Peyer's patch (tissue), 4 donors: ENCODE measurements at regions not wholly inside any gene's neighbourhood (a gene's known extent, or its start where the extent isn't known, plus 50 kb on each side); places are given as distances from the start of the nearest gene placed in this dataset.

Experiments
- DNase-seq, 3 donors: peaks; one replicate each; pipeline ENCODE4 v3.0.0-alpha.2; 2017 to 2019
- H3K27ac ChIP-seq, 4 donors: fragments of 200-600 bp; sonication (generic); one replicate each; pipeline ENCODE4 v1.5.1; 2016 to 2019
- H3K27me3 ChIP-seq, 2 donors: fragments of 200-600 bp; sonication (generic); one replicate each; pipeline ENCODE4 v1.5.1; 2019
- H3K36me3 ChIP-seq, 3 donors: fragments of 200-600 bp; sonication (generic); one replicate each; pipeline ENCODE4 v1.5.1; 2016 to 2019
- H3K4me1 ChIP-seq, 4 donors: fragments of 200-600 bp; sonication (generic); one replicate each; pipeline ENCODE4 v1.5.1; 2016 to 2019
- H3K4me3 ChIP-seq, 4 donors: fragments of 200-600 bp; sonication (generic); 1 replicate in 3 of 4; 2 replicates in 1 of 4; pipeline ENCODE4 v1.5.1; 2016 to 2019; ENCODE audit warnings: mild to moderate bottlenecking in 1 of 4
- H3K9me3 ChIP-seq, 4 donors: fragments of 200-600 bp; sonication (generic); one replicate each; pipeline ENCODE4 v1.5.1; 2016 to 2019; ENCODE audit warnings: mild to moderate bottlenecking in 1 of 4
- CTCF ChIP-seq, 6 experiments: fragments of 450-650 bp in 4 of 6; fragments of 200-600 bp in 2 of 6; sonication (generic) in 1 of 6; IDR thresholded peaks; one replicate each; pipeline ENCODE4 v1.5.1; 2017 to 2019; ENCODE audit warnings: antibody characterized with exemption in 6 of 6, mild to moderate bottlenecking in 3 of 6, moderate library complexity in 1 of 6
- POLR2A ChIP-seq, 2 donors: fragments of 450-650 bp; IDR thresholded peaks; one replicate each; pipeline ENCODE4 v1.5.1; 2017; ENCODE audit warnings: antibody characterized with exemption in 2 of 2, mild to moderate bottlenecking in 2 of 2, moderate library complexity in 2 of 2

DNA sequence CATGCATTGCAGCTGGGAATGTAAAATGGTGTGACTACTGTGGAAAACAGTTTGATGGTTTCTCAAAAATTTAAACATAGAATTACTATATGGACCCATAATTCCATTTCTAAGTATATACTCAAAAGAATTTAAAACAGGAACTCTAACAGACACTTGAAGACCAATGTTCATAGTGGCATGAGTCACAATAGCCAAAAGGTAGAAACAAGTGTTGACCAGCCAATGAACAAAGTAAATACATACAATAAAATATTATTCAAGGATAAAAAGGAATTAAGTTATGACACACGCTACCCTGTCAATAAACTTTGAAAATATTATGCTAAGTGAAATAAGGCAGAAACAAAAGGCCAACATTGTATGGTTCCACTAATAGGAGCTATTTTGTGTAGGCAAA lies 357.4 kb upstream of the IL12A start:
- H3K4me3 ChIP-seq, result no peak overlapping the region
- no peak overlapping the region for H3K27ac ChIP-seq
- H3K4me1 ChIP-seq, result no peaks in the 10 kb centered on the region
- no peak for DNase-seq
- no peaks in the 10 kb centered on the region for H3K27me3 ChIP-seq
- no peak for TF ChIP-seq CTCF (IDR thresholded peaks at IDR 0.05)
- no peak for TF ChIP-seq POLR2A (IDR thresholded peaks at IDR 0.05)
- H3K9me3 ChIP-seq, result no peaks in the 10 kb centered on the region
- H3K36me3 ChIP-seq, result no peaks in the 10 kb centered on the region

DNA sequence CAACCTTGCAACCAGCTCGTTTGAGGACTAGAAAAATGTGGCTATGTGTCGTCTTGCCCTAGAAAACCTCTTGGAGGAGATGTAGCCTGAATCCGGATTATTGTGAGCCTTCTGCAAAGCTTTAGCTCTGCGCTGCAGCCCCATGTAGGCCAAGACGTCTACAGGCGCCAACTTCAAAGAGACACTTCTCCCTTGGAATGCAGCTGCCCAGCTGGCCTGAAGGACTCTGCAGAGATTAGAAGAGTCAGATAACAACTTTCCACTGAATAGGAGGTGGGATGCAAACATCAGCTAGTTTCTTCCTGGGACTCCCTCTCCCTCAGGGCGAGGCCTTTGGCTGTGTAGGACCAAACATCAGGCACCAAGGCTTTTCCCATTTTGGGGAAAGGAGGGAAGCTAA lies 356.5 kb upstream of the IL12A start:
- Histone ChIP-seq H3K9me3 (no peaks in the 10 kb centered on the region), H3K36me3 (no peaks in the 10 kb centered on the region), H3K4me1 (no peaks in the 10 kb centered on the region), H3K27me3 (no peaks in the 10 kb centered on the region), H3K27ac (no peak overlapping the region), H3K4me3 (no peak overlapping the region)
- TF ChIP-seq POLR2A (IDR thresholded peaks at IDR 0.05), result no peak
- TF ChIP-seq CTCF (IDR thresholded peaks at IDR 0.05), result no peak
- DNase-seq, result no peak

DNA sequence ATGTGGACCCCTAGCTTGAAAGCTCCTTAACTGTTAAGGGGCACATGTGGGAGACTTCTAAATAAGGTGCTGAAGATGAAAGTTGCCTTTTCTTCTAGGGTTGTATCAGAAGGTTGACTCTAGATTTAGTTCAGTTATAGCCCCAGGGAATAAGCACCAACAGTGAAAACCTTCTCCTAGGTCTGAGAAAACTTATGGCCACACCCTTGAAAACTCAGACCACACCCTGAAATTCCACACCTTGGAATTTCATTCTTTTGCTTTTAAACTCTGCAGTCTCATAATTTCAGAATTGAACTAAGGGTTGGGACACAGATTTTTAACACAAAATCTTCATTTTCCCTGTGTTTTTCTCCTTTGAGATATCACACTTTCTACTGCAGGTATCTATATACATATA lies 355.8 kb upstream of the IL12A start:
- no peak for DNase-seq
- Histone ChIP-seq H3K4me3 (no peak overlapping the region), H3K9me3 (no peaks in the 10 kb centered on the region), H3K27ac (no peak overlapping the region), H3K36me3 (no peaks in the 10 kb centered on the region), H3K4me1 (no peaks in the 10 kb centered on the region), H3K27me3 (no peaks in the 10 kb centered on the region)
- no peak for TF ChIP-seq POLR2A (IDR thresholded peaks at IDR 0.05)
- TF ChIP-seq CTCF (IDR thresholded peaks at IDR 0.05), result no peak

DNA sequence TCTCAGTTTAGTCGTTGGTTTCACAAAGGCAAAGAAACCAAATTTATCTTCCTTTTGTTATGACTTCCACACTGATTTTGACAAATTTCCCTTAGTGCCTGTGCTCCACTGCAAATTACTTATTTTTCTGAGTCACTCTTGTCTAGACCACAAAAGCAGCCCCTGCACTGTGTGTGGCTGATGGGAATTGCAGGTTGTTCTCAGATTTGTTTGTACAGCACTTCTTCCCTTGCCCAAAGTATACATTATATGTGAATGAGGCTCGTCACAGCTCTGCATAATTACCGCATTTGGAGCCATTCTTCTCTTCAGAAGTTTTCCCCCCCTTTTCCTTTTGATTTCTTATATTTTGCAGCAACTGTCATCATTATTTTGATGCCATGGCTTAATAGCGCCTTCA lies 354.2 kb upstream of the IL12A start:
- Histone ChIP-seq H3K4me3 (no peak overlapping the region), H3K9me3 (no peaks in the 10 kb centered on the region), H3K27ac (no peak overlapping the region), H3K36me3 (no peaks in the 10 kb centered on the region), H3K4me1 (no peaks in the 10 kb centered on the region), H3K27me3 (no peaks in the 10 kb centered on the region)
- DNase-seq, result no peak
- no peak for TF ChIP-seq CTCF (IDR thresholded peaks at IDR 0.05)
- no peak for TF ChIP-seq POLR2A (IDR thresholded peaks at IDR 0.05)

DNA sequence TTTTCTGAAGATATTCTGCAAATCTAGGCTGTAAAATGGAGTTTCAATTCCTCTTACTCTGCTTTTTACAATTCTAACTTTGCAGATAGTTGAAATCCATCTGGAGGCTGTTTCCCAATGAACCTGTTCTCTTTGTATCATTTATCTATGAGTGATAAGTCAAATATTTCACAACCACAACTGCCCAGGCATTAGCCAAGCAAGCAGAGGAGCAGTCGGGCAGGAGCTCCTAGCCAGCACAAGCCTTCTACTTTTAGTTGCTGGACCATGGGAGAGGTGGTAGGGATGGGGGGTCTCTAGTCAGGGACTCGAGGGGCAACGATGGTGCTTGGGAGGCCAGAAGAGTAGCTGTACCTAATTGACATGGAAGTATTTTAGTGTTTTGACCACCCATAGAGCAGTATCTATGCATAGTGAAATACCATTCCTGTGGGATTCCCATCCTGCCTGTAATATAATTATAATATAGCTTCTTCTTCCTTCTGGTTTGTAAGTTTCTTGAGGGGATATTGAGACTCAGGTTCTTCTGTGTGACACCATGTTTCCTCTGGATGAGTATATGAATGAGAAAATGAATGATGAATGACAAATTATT lies 353.5 kb upstream of the IL12A start:
- H3K4me3 ChIP-seq, result no peak overlapping the region
- no peak for TF ChIP-seq POLR2A (IDR thresholded peaks at IDR 0.05)
- no peak for TF ChIP-seq CTCF (IDR thresholded peaks at IDR 0.05)
- H3K27me3 ChIP-seq, result no peaks in the 10 kb centered on the region
- no peaks in the 10 kb centered on the region for H3K4me1 ChIP-seq
- no peak for DNase-seq
- no peak overlapping the region for H3K27ac ChIP-seq
- H3K36me3 ChIP-seq, result no peaks in the 10 kb centered on the region
- no peaks in the 10 kb centered on the region for H3K9me3 ChIP-seq
